Esophagus muscularis mucosa (tissue), 3 donors: ENCODE measurements at regions not wholly inside any gene's neighbourhood (a gene's known extent, or its start where the extent isn't known, plus 50 kb on each side); places are given as distances from the start of the nearest gene placed in this dataset.

Experiments
- CTCF ChIP-seq, 3 experiments: fragments of 200-600 bp in 2 of 3; fragments of 450-650 bp in 1 of 3; sonication (generic) in 2 of 3; IDR thresholded peaks; one replicate each; pipeline ENCODE4 v1.5.1; 2017 to 2019; ENCODE audit warnings: antibody characterized with exemption in 3 of 3, mild to moderate bottlenecking in 2 of 3, moderate library complexity in 1 of 3
- POLR2A ChIP-seq: fragments of 450-650 bp; IDR thresholded peaks from one replicate; pipeline ENCODE4 v1.6.1; 2017; ENCODE audit warnings: antibody characterized with exemption, moderate library complexity, mild to moderate bottlenecking, low read depth

- TF ChIP-seq CTCF (IDR thresholded peaks at IDR 0.05) (no peak), POLR2A (no peak)
These were observed 502.7 kb downstream of the NR2F1-AS1 start for GRCh38 chr5:93078082-93079038.
